ENCODE measurements at regions not wholly inside any gene's neighbourhood (a gene's known extent, or its start where the extent isn't known, plus 50 kb on each side); places are given as distances from the start of the nearest gene placed in this dataset.
"Not testable (repeated sequence)": the region's sequence is repeated elsewhere in the genome, so short reads cannot be mapped to it uniquely, and the experiment has no call there.

- not testable (repeated sequence) for H2BK120ac ChIP-seq (ENCODE audit: low read depth, low read length); H3K27me3 ChIP-seq (ENCODE audit: insufficient read depth, low read length, poor library complexity)
These were observed 562.6 kb upstream of the TPTE start for GRCh38 chr21:9958791-9959190.

GRCh38 chr21:9959220-9959964 is 562.0 kb upstream of the TPTE start:
- H4K8ac ChIP-seq (ENCODE audit: low read depth, low read length); H2BK5ac ChIP-seq (ENCODE audit: low read length): not testable (repeated sequence)
- WGBS (ENCODE audit: extremely low coverage, insufficient coverage, low lambda C conversion rate): no CpG with 5 or more reads among the region's 4 CpGs

More at GRCh38 chr21:9958791-9959190, 562.6 kb upstream of the TPTE start:
- not testable (repeated sequence) for H3K56ac ChIP-seq (ENCODE audit: low read length); H2BK5ac ChIP-seq (ENCODE audit: low read length); H3K23ac ChIP-seq (ENCODE audit: low read length); H3K79me2 ChIP-seq (ENCODE audit: control insufficient read depth, insufficient read depth, low read length); H4K5ac ChIP-seq (ENCODE audit: low read length); DNase-seq; H3K18ac ChIP-seq (ENCODE audit: low read length); H3K4me3 ChIP-seq (ENCODE audit: low read length); H3K79me1 ChIP-seq (ENCODE audit: low read length); H3K4ac ChIP-seq (ENCODE audit: low read depth, low read length); H3K27ac ChIP-seq (ENCODE audit: low read depth, low read length); H3K9ac ChIP-seq (ENCODE audit: low read length); H2AK5ac ChIP-seq (ENCODE audit: low read length); H3K4me2 ChIP-seq (ENCODE audit: low read length); H3K36me3 ChIP-seq (ENCODE audit: control insufficient read depth, insufficient read depth, low read length); H3K4me1 ChIP-seq (ENCODE audit: control insufficient read depth, low read depth, low read length); H4K8ac ChIP-seq (ENCODE audit: low read depth, low read length); H2BK15ac ChIP-seq (replicated peaks; ENCODE audit: low read depth)

GRCh38 chr21:9969399-9969798 is 552.0 kb upstream of the TPTE start:
- not testable (repeated sequence) for H3K79me1 ChIP-seq (ENCODE audit: low read length); H4K8ac ChIP-seq (ENCODE audit: low read depth, low read length); H2BK120ac ChIP-seq (ENCODE audit: low read depth, low read length); H3K18ac ChIP-seq (ENCODE audit: low read length); H3K4ac ChIP-seq (ENCODE audit: low read depth, low read length); H3K23ac ChIP-seq (ENCODE audit: low read length); H3K79me2 ChIP-seq (ENCODE audit: control insufficient read depth, insufficient read depth, low read length); H4K5ac ChIP-seq (ENCODE audit: low read length); DNase-seq; H3K4me2 ChIP-seq (ENCODE audit: low read length); H2AK5ac ChIP-seq (ENCODE audit: low read length); H3K56ac ChIP-seq (ENCODE audit: low read length); H3K4me3 ChIP-seq (ENCODE audit: low read length); H3K36me3 ChIP-seq (ENCODE audit: control insufficient read depth, insufficient read depth, low read length); H2BK15ac ChIP-seq (replicated peaks; ENCODE audit: low read depth); H3K4me1 ChIP-seq (ENCODE audit: control insufficient read depth, low read depth, low read length); H3K27me3 ChIP-seq (ENCODE audit: insufficient read depth, low read length, poor library complexity); H2BK5ac ChIP-seq (ENCODE audit: low read length); H3K9ac ChIP-seq (ENCODE audit: low read length); H3K27ac ChIP-seq (ENCODE audit: low read depth, low read length)
- no CpG with 5 or more reads among the region's 1 CpG for WGBS (ENCODE audit: extremely low coverage, insufficient coverage, low lambda C conversion rate)

More at GRCh38 chr21:9959220-9959964, 562.0 kb upstream of the TPTE start:
- H3K4me1 ChIP-seq (ENCODE audit: control insufficient read depth, low read depth, low read length); H3K23ac ChIP-seq (ENCODE audit: low read length); H3K4me3 ChIP-seq (ENCODE audit: low read length); H3K36me3 ChIP-seq (ENCODE audit: control insufficient read depth, insufficient read depth, low read length); DNase-seq; H4K5ac ChIP-seq (ENCODE audit: low read length); H2AK5ac ChIP-seq (ENCODE audit: low read length); H2BK120ac ChIP-seq (ENCODE audit: low read depth, low read length); H3K27ac ChIP-seq (ENCODE audit: low read depth, low read length); H3K4me2 ChIP-seq (ENCODE audit: low read length); H3K4ac ChIP-seq (ENCODE audit: low read depth, low read length); H3K27me3 ChIP-seq (ENCODE audit: insufficient read depth, low read length, poor library complexity); H3K79me2 ChIP-seq (ENCODE audit: control insufficient read depth, insufficient read depth, low read length); H2BK15ac ChIP-seq (replicated peaks; ENCODE audit: low read depth); H3K56ac ChIP-seq (ENCODE audit: low read length); H3K79me1 ChIP-seq (ENCODE audit: low read length); H3K18ac ChIP-seq (ENCODE audit: low read length); H3K9ac ChIP-seq (ENCODE audit: low read length): not testable (repeated sequence)

GRCh38 chr21:9972018-9972417 is 549.4 kb upstream of the TPTE start:
- H3K27me3 ChIP-seq (ENCODE audit: insufficient read depth, low read length, poor library complexity); H3K36me3 ChIP-seq (ENCODE audit: control insufficient read depth, insufficient read depth, low read length); H3K4me3 ChIP-seq (ENCODE audit: low read length); H3K4me1 ChIP-seq (ENCODE audit: control insufficient read depth, low read depth, low read length); H2BK5ac ChIP-seq (ENCODE audit: low read length); DNase-seq; H3K4ac ChIP-seq (ENCODE audit: low read depth, low read length); H3K4me2 ChIP-seq (ENCODE audit: low read length); H3K18ac ChIP-seq (ENCODE audit: low read length); H2BK15ac ChIP-seq (replicated peaks; ENCODE audit: low read depth); H3K79me1 ChIP-seq (ENCODE audit: low read length); H3K9ac ChIP-seq (ENCODE audit: low read length); H3K27ac ChIP-seq (ENCODE audit: low read depth, low read length); H3K79me2 ChIP-seq (ENCODE audit: control insufficient read depth, insufficient read depth, low read length); H3K56ac ChIP-seq (ENCODE audit: low read length); H4K8ac ChIP-seq (ENCODE audit: low read depth, low read length); H4K5ac ChIP-seq (ENCODE audit: low read length); H2BK120ac ChIP-seq (ENCODE audit: low read depth, low read length); H3K23ac ChIP-seq (ENCODE audit: low read length); H2AK5ac ChIP-seq (ENCODE audit: low read length): not testable (repeated sequence)
- no CpG with 5 or more reads among the region's 1 CpG for WGBS (ENCODE audit: extremely low coverage, insufficient coverage, low lambda C conversion rate)

- H3K27ac ChIP-seq (ENCODE audit: low read depth, low read length); H3K56ac ChIP-seq (ENCODE audit: low read length); H3K9ac ChIP-seq (ENCODE audit: low read length); H3K36me3 ChIP-seq (ENCODE audit: control insufficient read depth, insufficient read depth, low read length); H2BK120ac ChIP-seq (ENCODE audit: low read depth, low read length); H3K4me2 ChIP-seq (ENCODE audit: low read length); H3K4me1 ChIP-seq (ENCODE audit: control insufficient read depth, low read depth, low read length); H2BK5ac ChIP-seq (ENCODE audit: low read length); H2BK15ac ChIP-seq (replicated peaks; ENCODE audit: low read depth); H3K23ac ChIP-seq (ENCODE audit: low read length); H4K8ac ChIP-seq (ENCODE audit: low read depth, low read length); H3K79me1 ChIP-seq (ENCODE audit: low read length); H2AK5ac ChIP-seq (ENCODE audit: low read length); DNase-seq; H4K5ac ChIP-seq (ENCODE audit: low read length); H3K79me2 ChIP-seq (ENCODE audit: control insufficient read depth, insufficient read depth, low read length); H3K4me3 ChIP-seq (ENCODE audit: low read length); H3K27me3 ChIP-seq (ENCODE audit: insufficient read depth, low read length, poor library complexity); H3K4ac ChIP-seq (ENCODE audit: low read depth, low read length); H3K18ac ChIP-seq (ENCODE audit: low read length): not testable (repeated sequence)
- no CpG with 5 or more reads among the region's 4 CpGs for WGBS (ENCODE audit: extremely low coverage, insufficient coverage, low lambda C conversion rate)
These were observed 543.0 kb upstream of the TPTE start for GRCh38 chr21:9978371-9978770.

- DNase-seq; H3K79me2 ChIP-seq (ENCODE audit: control insufficient read depth, insufficient read depth, low read length); H2BK120ac ChIP-seq (ENCODE audit: low read depth, low read length): not testable (repeated sequence)
These were observed 523.9 kb upstream of the TPTE start for GRCh38 chr21:9997507-9997906.

More at GRCh38 chr21:9997507-9997906, 523.9 kb upstream of the TPTE start:
- not testable (repeated sequence) for H3K27me3 ChIP-seq (ENCODE audit: insufficient read depth, low read length, poor library complexity); H3K4me2 ChIP-seq (ENCODE audit: low read length); H3K18ac ChIP-seq (ENCODE audit: low read length); H3K4ac ChIP-seq (ENCODE audit: low read depth, low read length); H3K27ac ChIP-seq (ENCODE audit: low read depth, low read length); H4K8ac ChIP-seq (ENCODE audit: low read depth, low read length); H2BK15ac ChIP-seq (replicated peaks; ENCODE audit: low read depth); H3K56ac ChIP-seq (ENCODE audit: low read length); H4K5ac ChIP-seq (ENCODE audit: low read length); H3K4me3 ChIP-seq (ENCODE audit: low read length); H3K79me1 ChIP-seq (ENCODE audit: low read length); H3K36me3 ChIP-seq (ENCODE audit: control insufficient read depth, insufficient read depth, low read length); H2BK5ac ChIP-seq (ENCODE audit: low read length); H3K23ac ChIP-seq (ENCODE audit: low read length); H3K9ac ChIP-seq (ENCODE audit: low read length); H2AK5ac ChIP-seq (ENCODE audit: low read length); H3K4me1 ChIP-seq (ENCODE audit: control insufficient read depth, low read depth, low read length)
- no CpG with 5 or more reads among the region's 2 CpGs for WGBS (ENCODE audit: extremely low coverage, insufficient coverage, low lambda C conversion rate)
